Left renal cortex interstitium (tissue), 4 donors: ENCODE measurements at regions not wholly inside any gene's neighbourhood (a gene's known extent, or its start where the extent isn't known, plus 50 kb on each side); places are given as distances from the start of the nearest gene placed in this dataset.

Experiments used
- DNase-seq, 4 donors: peaks; one replicate each; pipeline ENCODE4 v3.0.0-alpha.2; 2013; ENCODE audit warnings: low read depth in 4 of 4, low spot score in 2 of 4, missing footprints in 1 of 4

GRCh38 chr2:219944866-219945265, 317.4 kb downstream of the SLC4A3 start:
- DNase-seq, result no peak

- DNase-seq, result no peak
Measured at GRCh38 chr2:219946021-219946420, 318.6 kb downstream of the SLC4A3 start.

GRCh38 chr2:219946529-219946928, 319.1 kb downstream of the SLC4A3 start:
- no peak for DNase-seq

GRCh38 chr2:219947575-219947974, 320.1 kb downstream of the SLC4A3 start:
- DNase-seq, result no peak

- no peak for DNase-seq
Measured at GRCh38 chr2:219949053-219949452, 321.6 kb downstream of the SLC4A3 start.

- no peak for DNase-seq
Measured at GRCh38 chr2:219951099-219951498, 323.7 kb downstream of the SLC4A3 start.

- DNase-seq, result no peak
Measured at GRCh38 chr2:219954331-219954730, 326.9 kb downstream of the SLC4A3 start.

- no peak for DNase-seq
Measured at GRCh38 chr2:219957820-219958219, 330.4 kb downstream of the SLC4A3 start.

GRCh38 chr2:219958941-219959340, 331.5 kb downstream of the SLC4A3 start:
- no peak for DNase-seq

GRCh38 chr2:219959471-219959870, 332.0 kb downstream of the SLC4A3 start:
- no peak for DNase-seq

GRCh38 chr2:219961947-219962498, 334.6 kb downstream of the SLC4A3 start:
- peak in 3 of 4 donors; percentile 8 to 34 (median 11) for DNase-seq

GRCh38 chr2:219962801-219963200, 335.4 kb downstream of the SLC4A3 start:
- no peak for DNase-seq

- no peak for DNase-seq
Measured at GRCh38 chr2:219965287-219966194, 338.1 kb downstream of the SLC4A3 start.

GRCh38 chr2:219967247-219968245, 340.1 kb downstream of the SLC4A3 start:
- no peak for DNase-seq

GRCh38 chr2:219968685-219969345, 341.4 kb downstream of the SLC4A3 start:
- no peak for DNase-seq

- no peak for DNase-seq
Measured at GRCh38 chr2:219969508-219969907, 342.1 kb downstream of the SLC4A3 start.

GRCh38 chr2:219973136-219973535, 345.7 kb downstream of the SLC4A3 start:
- DNase-seq, result no peak

GRCh38 chr2:219976871-219977270, 349.4 kb downstream of the SLC4A3 start:
- DNase-seq, result no peak

GRCh38 chr2:219980638-219981037, 353.2 kb downstream of the SLC4A3 start:
- no peak for DNase-seq

GRCh38 chr2:219983836-219984235, 356.4 kb downstream of the SLC4A3 start:
- no peak for DNase-seq
